Myocyte (in vitro differentiated cells): ENCODE measurements at regions not wholly inside any gene's neighbourhood (a gene's known extent, or its start where the extent isn't known, plus 50 kb on each side); places are given as distances from the start of the nearest gene placed in this dataset.

ENCODE experiments used
- DNase-seq: peaks from one replicate; pipeline ENCODE4 v3.0.0-alpha.2; 2012; ENCODE audit warnings: low read depth

DNA sequence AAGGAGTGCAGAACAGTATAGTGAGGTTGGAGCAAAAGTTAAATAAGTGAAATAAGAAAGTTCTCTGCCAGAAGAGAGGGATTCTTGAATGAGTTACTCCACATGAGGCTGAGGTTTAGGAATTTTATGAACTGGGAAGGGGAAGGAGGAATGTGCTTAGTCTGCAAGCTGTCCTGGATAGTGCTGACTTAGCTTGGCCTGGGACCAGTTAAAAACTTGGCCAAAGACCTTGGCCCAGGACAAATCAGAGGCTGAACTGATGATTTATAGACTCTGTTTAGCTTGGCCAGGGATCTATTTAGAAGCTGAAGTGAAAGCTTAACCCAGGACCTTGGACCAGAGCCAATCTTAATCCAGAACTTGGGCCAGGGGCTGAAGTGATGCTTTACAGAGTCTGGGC lies 244.4 kb upstream of the RBMY1B start:
- DNase-seq, result no peak

DNA sequence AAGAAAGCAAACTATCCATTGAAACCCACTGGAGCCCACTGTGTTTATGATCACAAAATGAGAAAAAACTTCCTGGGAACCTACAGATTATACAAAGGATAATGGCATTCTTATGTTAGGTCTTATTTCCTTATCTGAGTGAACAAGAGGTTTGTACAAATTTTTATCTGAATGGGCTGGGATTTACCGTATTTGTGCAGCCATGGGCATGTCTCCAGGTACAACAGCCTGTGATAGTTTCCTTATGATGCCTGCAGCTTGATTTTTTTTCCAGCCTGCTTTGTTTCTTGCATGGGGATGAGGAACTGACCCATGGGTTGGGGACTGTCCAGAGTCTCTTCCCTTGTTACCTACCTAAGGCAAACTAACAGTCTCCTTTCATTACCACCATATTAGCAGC lies 244.0 kb upstream of the RBMY1B start:
- no peak for DNase-seq

DNA sequence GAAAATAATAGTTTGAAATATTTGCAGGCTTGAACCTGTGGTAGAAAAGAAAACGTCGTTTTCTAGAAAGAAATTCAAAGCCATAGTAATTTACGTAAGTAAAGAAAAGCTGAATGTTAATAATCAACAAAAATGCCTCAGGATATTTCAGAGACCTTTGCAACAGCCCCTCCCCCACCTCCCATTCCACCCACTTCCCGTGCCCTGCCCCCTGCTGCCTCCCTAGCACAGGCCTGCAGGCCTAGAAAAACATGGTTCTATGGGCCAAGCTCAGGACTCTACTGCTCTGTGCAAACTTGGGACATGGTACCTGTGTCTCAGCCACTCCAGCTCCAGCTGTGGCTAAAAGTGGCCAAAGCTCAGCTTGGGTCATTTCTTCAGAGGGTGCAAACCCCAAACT lies 223.4 kb upstream of the RBMY1B start:
- no peak for DNase-seq

DNA sequence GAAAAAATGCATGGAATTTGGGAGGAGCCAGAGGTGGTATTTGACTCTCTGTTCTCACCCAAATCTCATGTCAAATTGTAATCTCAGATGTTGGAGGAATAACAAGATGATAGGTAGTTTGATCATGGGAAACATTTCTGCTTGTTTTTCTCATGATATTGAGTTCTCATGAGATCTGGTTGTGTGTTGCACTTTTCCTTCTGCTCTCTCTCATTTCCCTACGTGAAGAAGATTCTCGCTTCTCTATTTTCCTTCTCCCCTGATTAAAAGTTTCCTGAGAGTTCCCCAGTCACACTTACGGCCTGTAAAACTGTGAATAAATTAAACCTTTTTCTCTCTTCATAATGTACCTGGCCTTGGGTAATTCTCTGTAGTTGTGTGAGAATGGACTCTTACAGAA lies 222.2 kb upstream of the RBMY1B start:
- no peak for DNase-seq

DNA sequence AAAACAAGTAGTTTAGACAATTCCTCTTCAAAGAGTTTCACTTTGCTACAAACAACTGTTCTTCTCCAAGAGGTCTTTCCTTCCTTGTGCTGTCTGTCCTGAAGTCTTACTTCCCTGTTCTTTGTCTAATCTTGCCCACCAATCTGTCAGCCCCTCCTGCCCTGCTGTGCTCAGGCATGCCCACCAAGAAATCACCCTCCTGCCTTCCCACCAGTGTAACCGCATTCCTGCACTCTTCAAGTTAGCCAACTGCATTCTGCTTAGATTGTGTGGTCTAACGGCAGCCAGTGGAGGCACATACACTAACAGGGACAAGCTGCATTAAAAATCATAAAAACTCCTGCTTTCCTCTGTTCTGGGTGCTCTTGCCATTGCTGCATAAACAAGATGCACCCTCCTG lies 215.9 kb upstream of the RBMY1B start:
- DNase-seq, result no peak

DNA sequence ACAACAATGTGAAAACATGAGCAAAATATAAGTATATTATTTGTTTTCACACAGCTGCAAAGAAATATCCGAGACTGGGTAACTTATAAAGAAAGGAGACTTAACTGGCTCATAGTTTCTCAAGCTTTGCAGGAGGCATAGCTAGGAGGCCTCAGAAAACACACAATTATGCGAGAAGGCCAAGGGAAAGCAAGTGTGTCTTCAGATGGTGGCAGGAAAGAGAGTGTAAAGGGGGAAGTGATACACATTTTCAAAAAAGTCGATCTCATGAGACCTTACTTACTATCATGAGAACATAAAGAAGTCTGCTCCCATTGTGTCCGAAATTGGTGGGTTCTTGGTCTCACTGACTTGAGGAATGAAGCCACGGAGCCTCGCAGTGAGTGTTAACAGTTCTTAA lies 208.9 kb upstream of the RBMY1B start:
- no peak for DNase-seq

DNA sequence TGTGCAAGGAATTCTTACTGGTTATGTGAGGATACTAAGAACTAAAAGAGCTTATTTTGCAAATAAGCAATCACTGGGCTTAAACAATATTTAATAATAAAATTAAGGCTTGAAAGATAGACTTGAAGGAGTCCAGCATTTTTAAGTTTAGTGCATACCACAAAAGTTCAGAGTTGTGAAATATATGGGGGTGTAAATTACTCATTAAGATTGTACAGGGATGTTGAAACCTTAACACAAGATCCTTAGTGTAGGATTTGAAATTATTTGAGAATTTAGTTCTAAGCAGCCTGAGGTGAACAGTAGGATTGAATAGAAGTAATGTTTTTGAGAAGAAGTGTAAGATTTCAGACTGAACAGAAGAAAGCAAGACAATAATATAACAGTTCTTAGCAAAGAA lies 195.8 kb upstream of the RBMY1B start:
- DNase-seq, result no peak
